ENCODE measurements at regions not wholly inside any gene's neighbourhood (a gene's known extent, or its start where the extent isn't known, plus 50 kb on each side); places are given as distances from the start of the nearest gene placed in this dataset.

- TF ChIP-seq CTCF (IDR thresholded peaks at IDR 0.05) (no peak), POLR2AphosphoS5 (IDR thresholded peaks at IDR 0.05; ENCODE audit: insufficient read depth in 1 of 2, low read depth in 1 of 2) (no peak)
Observed at GRCh38 chr20:54763366-54763765, 288.0 kb downstream of the DOK5 start.

Measured in vagina (tissue), 2 donors.